B cell (primary cell): ENCODE measurements at regions not wholly inside any gene's neighbourhood (a gene's known extent, or its start where the extent isn't known, plus 50 kb on each side); places are given as distances from the start of the nearest gene placed in this dataset.

Experiments used
- ATAC-seq: fragments of 200-7000 bp; cut with Tn5 transposase; one replicate; pipeline ENCODE4 v1.10.0; 2021; ENCODE audit warnings: low read depth, mild to moderate bottlenecking, moderate number of reproducible peaks, moderate library complexity
- CTCF ChIA-PET: fragments of 350-600 bp; sonication (Branson Sonifier 250); formaldehyde crosslinking; loops from one replicate; lab custom pipeline; 2021; ENCODE audit warnings: antibody characterized with exemption, inconsistent platforms; lab: Charles Lee
- POLR2A ChIA-PET: fragments of 350-600 bp; sonication (Branson Sonifier 250); formaldehyde crosslinking; loops from one replicate; lab custom pipeline; 2021; ENCODE audit warnings: antibody characterized with exemption; lab: Charles Lee
- DNase-seq: peaks from one replicate; pipeline ENCODE4 v3.0.0; 2013
- H2AFZ ChIP-seq: 2 replicates; pipeline ENCODE4 v1.6.1; 2012; ENCODE audit warnings: mild to moderate bottlenecking, low read depth, low read length; ENCODE audit not compliant: insufficient read depth, poor library complexity, severe bottlenecking
- H3K27ac ChIP-seq, 2 donors: 1 replicate in 1 of 2; 2 replicates in 1 of 2; pipeline ENCODE4 v1.5.1; 2012 to 2013; ENCODE audit warnings: low read length in 2 of 2, mild to moderate bottlenecking in 2 of 2, moderate library complexity in 1 of 2
- H3K27me3 ChIP-seq, 4 experiments: fragments of 200-600 bp in 1 of 4; sonication (generic) in 1 of 4; replicated peaks in 1 of 4; 1 replicate in 2 of 4; 2 replicates in 2 of 4; pipeline versions ENCODE4 v1.6.1 to v1.7.0; 2013 to 2016; ENCODE audit warnings: low read length in 3 of 4, mild to moderate bottlenecking in 2 of 4, mixed read lengths in 1 of 4, moderate library complexity in 1 of 4; ENCODE audit not compliant: insufficient read depth in 4 of 4, control insufficient read depth in 3 of 4; ENCODE audit errors: control extremely low read depth in 1 of 4
- H3K36me3 ChIP-seq, 2 experiments: replicated peaks in 1 of 2; 1 replicate in 1 of 2; 2 replicates in 1 of 2; pipeline versions ENCODE4 v1.6.1 to v1.7.1; 2013; ENCODE audit warnings: low read length in 1 of 2; ENCODE audit not compliant: insufficient read depth in 2 of 2, control insufficient read depth in 1 of 2; ENCODE audit errors: control extremely low read depth in 1 of 2, extremely low read depth in 1 of 2
- H3K4me1 ChIP-seq, 2 donors: fragments of 200-600 bp in 1 of 2; sonication (generic) in 1 of 2; 1 replicate in 1 of 2; 2 replicates in 1 of 2; pipeline versions ENCODE4 v1.5.1 to v1.6.1; 2013 to 2017; ENCODE audit warnings: low read length in 2 of 2; ENCODE audit not compliant: control insufficient read depth in 2 of 2, insufficient read depth in 2 of 2
- H3K4me2 ChIP-seq: replicated peaks from 2 replicates; pipeline ENCODE3; 2012; ENCODE audit warnings: mild to moderate bottlenecking, low read depth, low read length; ENCODE audit not compliant: poor library complexity, severe bottlenecking
- H3K4me3 ChIP-seq, 5 experiments: fragments of 200-600 bp in 1 of 5; sonication (generic) in 1 of 5; 1 replicate in 3 of 5; 2 replicates in 2 of 5; pipeline versions ENCODE4 v1.5.1 to v1.7.0; 2011 to 2016; ENCODE audit warnings: low read length in 4 of 5, mild to moderate bottlenecking in 4 of 5, low read depth in 2 of 5, control low read depth in 1 of 5, moderate library complexity in 1 of 5; ENCODE audit not compliant: insufficient read depth in 1 of 5; ENCODE audit errors: control extremely low read depth in 1 of 5, extremely low read depth in 1 of 5
- H3K79me2 ChIP-seq: fragments of 200-600 bp; sonication (generic); one replicate; pipeline ENCODE4 v1.6.0; 2016; ENCODE audit warnings: low read length; ENCODE audit not compliant: control insufficient read depth, insufficient read depth
- H3K9ac ChIP-seq: fragments of 200-600 bp; sonication (generic); 2 replicates; pipeline ENCODE4 v1.6.1; 2017; ENCODE audit warnings: mild to moderate bottlenecking, low read length, moderate library complexity
- H3K9me3 ChIP-seq, 3 donors: one replicate each; pipeline versions ENCODE4 v1.6.1 to v1.7.1; 2013; ENCODE audit warnings: low read length in 2 of 3; ENCODE audit not compliant: control insufficient read depth in 2 of 3, insufficient read depth in 1 of 3; ENCODE audit errors: control extremely low read depth in 1 of 3
- H4K20me1 ChIP-seq: 2 replicates; pipeline ENCODE4 v1.6.0; 2012; ENCODE audit warnings: mild to moderate bottlenecking, low read length; ENCODE audit not compliant: insufficient read depth, control insufficient read depth, poor library complexity, severe bottlenecking
- H3K27ac Mint-ChIP-seq: one replicate; pipeline ENCODE4 v1.8.0; 2021; ENCODE audit warnings: mixed read lengths
- H3K27me3 Mint-ChIP-seq: one replicate; pipeline ENCODE4 v1.8.0; 2021; ENCODE audit warnings: mixed read lengths
- H3K4me1 Mint-ChIP-seq: one replicate; pipeline ENCODE4 v1.8.0; 2021; ENCODE audit warnings: mixed read lengths
- H3K4me3 Mint-ChIP-seq: one replicate; pipeline ENCODE4 v1.8.0; 2021; ENCODE audit warnings: mixed read lengths
- H3K9me3 Mint-ChIP-seq: one replicate; pipeline ENCODE4 v1.8.0; 2022; ENCODE audit warnings: mixed read lengths; ENCODE audit not compliant: insufficient read depth
- CTCF ChIP-seq: fragments of 200-600 bp; IDR thresholded peaks from one replicate; pipeline ENCODE4 v1.8.0; 2022; ENCODE audit warnings: antibody characterized with exemption, mild to moderate bottlenecking
- EZH2 ChIP-seq: IDR thresholded peaks from 2 replicates; pipeline ENCODE4 v1.6.1; 2012; ENCODE audit warnings: borderline replicate concordance, low read depth, mild to moderate bottlenecking, moderate library complexity, low read length; ENCODE audit not compliant: insufficient read depth, poor library complexity, severe bottlenecking
- intact Hi-C: fragments of 100-400 bp; cut with micrococcal nuclease; formaldehyde crosslinking; loops from one replicate; pipeline ENCODE4 v1.10.0; 2022

GRCh38 chr16:63883091-63883490 is 1238.8 kb downstream of the CDH11 start:
- DNase-seq: no peak
- no peaks in the 10 kb centered on the region for H3K4me1 Mint-ChIP-seq
- no peak overlapping the region for H3K27ac Mint-ChIP-seq
- Histone ChIP-seq H4K20me1 (no peaks in the 10 kb centered on the region), H3K4me2 (no peak overlapping the region), H3K4me1 (no peaks in the 10 kb centered on the region), H3K27ac (no peak overlapping the region), H3K27me3 (no peaks in the 10 kb centered on the region), H3K36me3 (no peaks in the 10 kb centered on the region), H3K79me2 (no peaks in the 10 kb centered on the region), H3K4me3 (no peak overlapping the region), H3K9ac (no peak overlapping the region), H2AFZ (no peak overlapping the region), H3K9me3 (no peaks in the 10 kb centered on the region)
- TF ChIP-seq CTCF (no peak), EZH2 (no peak)
- H3K4me3 Mint-ChIP-seq: no peak overlapping the region
- intact Hi-C loops: no loop called here
- H3K27me3 Mint-ChIP-seq: no peaks in the 10 kb centered on the region
- ChIA-PET CTCF (no interaction called here), POLR2A (no interaction called here)
- peaks cover 8% of the 10 kb centered on the region for H3K9me3 Mint-ChIP-seq
- no peak for ATAC-seq

- Histone ChIP-seq H3K9me3 (no peaks in the 10 kb centered on the region), H2AFZ (no peak overlapping the region), H3K4me1 (no peaks in the 10 kb centered on the region), H3K27ac (no peak overlapping the region), H3K36me3 (no peaks in the 10 kb centered on the region), H3K4me3 (no peak overlapping the region), H4K20me1 (no peaks in the 10 kb centered on the region), H3K4me2 (no peak overlapping the region), H3K9ac (no peak overlapping the region), H3K79me2 (no peaks in the 10 kb centered on the region), H3K27me3 (no peaks in the 10 kb centered on the region)
- ChIA-PET POLR2A (no interaction called here), CTCF (no interaction called here)
- TF ChIP-seq EZH2 (no peak), CTCF (no peak)
- ATAC-seq (no peak), DNase-seq (no peak)
- Mint-ChIP-seq H3K4me1 (no peaks in the 10 kb centered on the region), H3K9me3 (peaks cover 8% of the 10 kb centered on the region), H3K27ac (no peak overlapping the region), H3K4me3 (no peak overlapping the region), H3K27me3 (no peaks in the 10 kb centered on the region)
- intact Hi-C loops: no loop called here
Observed at GRCh38 chr16:63882576-63882975, 1239.3 kb downstream of the CDH11 start.
